ENCODE measurements at regions not wholly inside any gene's neighbourhood (a gene's known extent, or its start where the extent isn't known, plus 50 kb on each side); places are given as distances from the start of the nearest gene placed in this dataset.

- no peak for DNase-seq
- no peak overlapping the region for H3K27ac Mint-ChIP-seq
- H3K4me1 Mint-ChIP-seq: peaks cover 2% of the 10 kb centered on the region
- no peaks in the 10 kb centered on the region for H3K36me3 Mint-ChIP-seq (ENCODE audit: low read depth)
- H3K9me3 Mint-ChIP-seq: peaks cover 16% of the 10 kb centered on the region
- H3K4me3 Mint-ChIP-seq: no peak overlapping the region
- TF ChIP-seq CTCF (IDR thresholded peaks at IDR 0.05): no peak
- peaks cover 3% of the 10 kb centered on the region for H3K27me3 Mint-ChIP-seq (ENCODE audit: low read depth, poor library complexity)
These were observed 107.9 kb downstream of the FHDC1 start for GRCh38 chr4:153044036-153044435.

- H3K27ac Mint-ChIP-seq: no peak overlapping the region
These were observed 109.2 kb downstream of the FHDC1 start for GRCh38 chr4:153045111-153045982.

GRCh38 chr4:153058671-153059060 is 122.5 kb downstream of the FHDC1 start:
- Mint-ChIP-seq H3K27ac (no peak overlapping the region), H3K36me3 (ENCODE audit: low read depth) (no peaks in the 10 kb centered on the region), H3K4me3 (no peak overlapping the region)

More at GRCh38 chr4:153045111-153045982, 109.2 kb downstream of the FHDC1 start:
- H3K27me3 Mint-ChIP-seq (ENCODE audit: low read depth, poor library complexity): peaks cover 3% of the 10 kb centered on the region
- TF ChIP-seq CTCF (IDR thresholded peaks at IDR 0.05): no peak
- peaks cover 10% of the 10 kb centered on the region for H3K9me3 Mint-ChIP-seq
- H3K36me3 Mint-ChIP-seq (ENCODE audit: low read depth): no peaks in the 10 kb centered on the region
- no peak for DNase-seq
- no peak overlapping the region for H3K4me3 Mint-ChIP-seq
- no peaks in the 10 kb centered on the region for H3K4me1 Mint-ChIP-seq

GRCh38 chr4:153060196-153060595 is 124.1 kb downstream of the FHDC1 start:
- Mint-ChIP-seq H3K4me3 (no peak overlapping the region), H3K27ac (peak overlapping the region; percentile 24), H3K36me3 (ENCODE audit: low read depth) (no peaks in the 10 kb centered on the region), H3K27me3 (ENCODE audit: low read depth, poor library complexity) (peaks cover 2% of the 10 kb centered on the region), H3K4me1 (peaks cover 12% of the 10 kb centered on the region), H3K9me3 (no peaks in the 10 kb centered on the region)
- no peak for TF ChIP-seq CTCF (IDR thresholded peaks at IDR 0.05)
- no peak for DNase-seq

More at GRCh38 chr4:153058671-153059060, 122.5 kb downstream of the FHDC1 start:
- no peak for TF ChIP-seq CTCF (IDR thresholded peaks at IDR 0.05)
- Mint-ChIP-seq H3K27me3 (ENCODE audit: low read depth, poor library complexity) (peaks cover 2% of the 10 kb centered on the region), H3K9me3 (no peaks in the 10 kb centered on the region), H3K4me1 (peaks cover 4% of the 10 kb centered on the region)
- no peak for DNase-seq

- Mint-ChIP-seq H3K36me3 (ENCODE audit: low read depth) (no peaks in the 10 kb centered on the region), H3K4me3 (no peak overlapping the region), H3K4me1 (peaks cover 21% of the 10 kb centered on the region), H3K9me3 (no peaks in the 10 kb centered on the region), H3K27ac (no peak overlapping the region), H3K27me3 (ENCODE audit: low read depth, poor library complexity) (peaks cover 2% of the 10 kb centered on the region)
- DNase-seq: no peak
- TF ChIP-seq CTCF (IDR thresholded peaks at IDR 0.05): no peak
These were observed 125.8 kb downstream of the FHDC1 start for GRCh38 chr4:153061971-153062370.

All from nephron progenitor cell (in vitro differentiated cells).